Skin of body (tissue), 1 donor: ENCODE measurements at regions not wholly inside any gene's neighbourhood (a gene's known extent, or its start where the extent isn't known, plus 50 kb on each side); places are given as distances from the start of the nearest gene placed in this dataset.
"Not testable (repeated sequence)": the region's sequence is repeated elsewhere in the genome, so short reads cannot be mapped to it uniquely, and the experiment has no call there.

ENCODE experiments used
- DNase-seq: peaks from one replicate; lab custom pipeline; 2025; lab: John Stamatoyannopoulos, UW

GRCh38 chr3:27661797-27662196, 60.3 kb downstream of the EOMES start:
- no peak for DNase-seq

GRCh38 chr3:27659279-27660021, 62.7 kb downstream of the EOMES start:
- DNase-seq: no peak

DNA sequence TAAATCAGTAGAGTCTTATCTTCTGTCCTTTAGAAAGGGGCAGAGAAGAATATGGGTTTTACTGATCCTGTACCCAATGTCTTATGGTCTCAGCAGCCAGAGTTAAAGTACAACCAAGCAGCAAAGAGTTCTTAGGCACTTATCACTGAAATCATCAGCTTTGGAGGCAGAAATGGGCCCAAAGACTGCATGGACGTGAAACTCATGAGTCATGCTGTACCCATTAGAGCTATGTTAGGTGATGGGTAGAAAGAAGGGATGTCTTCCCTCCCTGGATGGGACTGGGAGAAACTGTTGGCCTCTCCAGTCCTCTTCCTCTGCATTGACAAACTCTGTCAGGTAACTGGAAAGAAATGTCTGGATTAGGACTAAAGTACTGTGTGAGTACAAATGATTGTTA, 63.4 kb downstream of the EOMES start:
- no peak for DNase-seq

GRCh38 chr3:27657871-27658270, 64.3 kb downstream of the EOMES start:
- no peak for DNase-seq

- DNase-seq: no peak
These were observed 64.7 kb downstream of the EOMES start for GRCh38 chr3:27657404-27657803.

- DNase-seq: no peak
These were observed 65.3 kb downstream of the EOMES start for GRCh38 chr3:27656790-27657189.

- no peak for DNase-seq
These were observed 66.6 kb downstream of the EOMES start for GRCh38 chr3:27655547-27655946.

GRCh38 chr3:27653803-27654558, 68.1 kb downstream of the EOMES start:
- DNase-seq: no peak

- DNase-seq: no peak
These were observed 72.8 kb downstream of the EOMES start for GRCh38 chr3:27649277-27649676.

DNA sequence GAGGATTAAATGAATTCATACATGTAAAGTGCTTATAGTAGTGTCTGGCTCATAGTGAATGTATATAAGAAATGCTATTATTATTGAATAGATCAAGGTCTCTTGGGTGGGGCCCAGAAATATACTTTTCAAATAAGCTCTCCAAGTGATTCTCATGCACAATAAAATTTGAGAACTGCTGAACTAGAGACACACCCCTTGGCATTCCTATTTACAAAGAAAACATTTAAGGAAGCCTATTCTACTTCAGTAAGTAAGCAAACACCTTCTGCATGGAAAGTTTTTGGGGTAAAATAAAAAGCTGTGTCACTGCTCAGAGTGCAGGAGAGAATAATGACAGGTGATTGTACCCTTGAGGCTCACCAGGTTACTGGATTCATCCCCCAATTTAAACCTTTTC, 75.2 kb downstream of the EOMES start:
- no peak for DNase-seq

GRCh38 chr3:27644941-27645340, 77.2 kb downstream of the EOMES start:
- no peak for DNase-seq

- no peak for DNase-seq
These were observed 78.8 kb downstream of the EOMES start for GRCh38 chr3:27643355-27643754.

- DNase-seq: no peak
These were observed 79.3 kb downstream of the EOMES start for GRCh38 chr3:27642796-27643195.

DNA sequence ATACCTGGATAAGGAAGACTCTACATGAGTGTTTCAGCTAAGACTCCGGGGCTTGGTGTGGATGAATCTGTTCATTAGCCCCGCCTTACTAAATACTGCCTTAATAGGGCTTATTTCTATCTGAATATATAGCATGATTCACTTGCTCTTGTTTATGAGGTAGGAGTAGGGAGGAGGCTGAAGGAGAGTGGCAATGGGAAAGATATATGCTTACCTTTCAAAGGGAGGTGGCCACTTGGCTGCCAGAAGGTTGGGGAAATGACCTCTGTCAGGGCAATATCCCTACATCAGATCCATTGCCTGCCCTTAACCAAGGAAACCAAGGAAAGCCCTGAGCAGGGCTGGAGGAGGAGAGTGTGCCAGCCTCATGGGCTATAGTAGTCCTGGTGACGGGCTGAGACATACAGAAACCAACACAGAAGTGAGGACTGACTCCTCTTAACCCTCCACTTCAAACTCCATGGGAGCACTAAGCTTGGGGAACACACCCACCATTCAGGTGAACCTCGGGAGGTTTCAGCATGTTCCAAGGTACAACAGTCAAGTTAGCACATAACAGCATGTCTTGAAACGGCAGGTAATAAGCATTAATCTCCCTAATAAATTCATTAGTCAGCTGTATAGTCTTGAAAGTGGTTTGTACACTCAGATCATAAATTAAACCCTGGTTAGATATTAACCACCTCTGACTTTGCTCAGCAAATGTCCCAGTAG, 80.1 kb downstream of the EOMES start:
- DNase-seq: no peak

GRCh38 chr3:27641271-27641800, 80.8 kb downstream of the EOMES start:
- DNase-seq: no peak

DNA sequence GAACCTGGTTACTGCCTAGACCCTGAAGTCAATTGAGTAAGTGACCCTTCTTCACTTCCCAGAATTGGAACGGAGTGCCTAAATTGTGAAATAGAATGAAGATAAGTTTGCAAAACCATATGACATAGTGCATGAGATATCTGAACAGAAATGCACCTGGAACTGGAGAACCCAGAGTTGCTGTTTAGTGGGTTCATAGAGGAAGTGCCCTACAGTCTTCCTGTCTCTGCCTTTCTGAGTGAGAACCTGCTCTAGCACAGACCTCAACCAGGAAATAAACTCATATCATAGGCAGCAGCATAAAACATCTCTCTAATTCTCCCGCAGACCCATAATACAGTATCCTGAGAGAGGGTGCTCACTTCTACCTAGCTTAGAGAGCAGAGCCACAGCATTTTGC, 82.9 kb downstream of the EOMES start:
- DNase-seq: no peak

DNA sequence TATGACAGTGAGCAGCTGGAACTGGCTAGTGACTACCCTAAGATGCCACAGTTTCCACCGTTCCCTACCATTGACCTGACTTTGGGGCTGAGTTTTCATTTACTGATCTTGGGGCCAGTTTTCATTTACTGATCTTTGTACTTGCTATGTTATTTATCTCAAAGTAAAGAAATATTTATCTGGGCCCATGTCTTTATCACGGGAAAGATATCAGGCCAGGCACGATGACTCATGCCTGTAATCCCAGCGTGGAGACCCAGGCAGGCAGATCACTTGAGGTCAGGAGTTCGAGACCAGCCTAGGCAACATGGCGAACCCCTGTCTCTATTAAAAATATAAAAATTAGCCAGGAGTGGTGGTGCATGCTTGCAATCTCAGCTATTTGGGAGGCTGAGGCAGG, 83.5 kb downstream of the EOMES start:
- DNase-seq: no peak

- no peak for DNase-seq
These were observed 84.7 kb downstream of the EOMES start for GRCh38 chr3:27637346-27637995.

DNA sequence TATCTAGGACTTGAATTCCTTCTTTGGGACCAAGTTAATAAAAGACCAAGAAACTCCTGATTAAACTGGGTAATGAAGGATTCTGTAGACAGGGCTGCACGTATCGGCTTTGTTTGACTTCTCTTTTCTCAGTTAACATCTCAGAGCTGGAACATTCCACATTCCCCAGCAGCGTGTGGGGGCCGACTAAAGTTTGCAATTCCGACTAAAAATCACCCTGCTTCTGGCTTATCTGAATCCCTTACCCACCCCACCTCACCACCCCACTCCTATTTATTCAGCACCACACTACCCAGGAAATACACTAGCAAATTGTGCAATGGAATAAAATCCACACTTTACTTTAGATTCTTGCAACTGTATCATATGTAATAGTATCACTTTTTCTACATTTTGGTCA, 87.1 kb downstream of the EOMES start:
- DNase-seq: not testable (repeated sequence)

DNA sequence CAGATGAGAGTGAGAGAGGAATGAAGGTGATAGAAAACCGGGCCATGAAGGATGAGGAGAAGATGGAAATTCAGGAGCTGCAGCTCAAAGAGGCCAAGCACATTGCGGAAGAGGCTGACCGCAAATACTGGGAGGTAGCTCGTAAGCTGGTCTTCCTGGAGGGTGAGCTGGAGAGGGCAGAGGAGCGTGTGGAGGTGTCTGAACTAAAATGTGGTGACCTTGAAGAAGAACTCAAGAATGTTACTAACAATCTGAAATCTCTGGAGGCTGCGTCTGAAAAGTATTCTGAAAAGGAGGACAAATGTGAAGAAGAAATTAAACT, 88.9 kb downstream of the EOMES start:
- DNase-seq: no peak

DNA sequence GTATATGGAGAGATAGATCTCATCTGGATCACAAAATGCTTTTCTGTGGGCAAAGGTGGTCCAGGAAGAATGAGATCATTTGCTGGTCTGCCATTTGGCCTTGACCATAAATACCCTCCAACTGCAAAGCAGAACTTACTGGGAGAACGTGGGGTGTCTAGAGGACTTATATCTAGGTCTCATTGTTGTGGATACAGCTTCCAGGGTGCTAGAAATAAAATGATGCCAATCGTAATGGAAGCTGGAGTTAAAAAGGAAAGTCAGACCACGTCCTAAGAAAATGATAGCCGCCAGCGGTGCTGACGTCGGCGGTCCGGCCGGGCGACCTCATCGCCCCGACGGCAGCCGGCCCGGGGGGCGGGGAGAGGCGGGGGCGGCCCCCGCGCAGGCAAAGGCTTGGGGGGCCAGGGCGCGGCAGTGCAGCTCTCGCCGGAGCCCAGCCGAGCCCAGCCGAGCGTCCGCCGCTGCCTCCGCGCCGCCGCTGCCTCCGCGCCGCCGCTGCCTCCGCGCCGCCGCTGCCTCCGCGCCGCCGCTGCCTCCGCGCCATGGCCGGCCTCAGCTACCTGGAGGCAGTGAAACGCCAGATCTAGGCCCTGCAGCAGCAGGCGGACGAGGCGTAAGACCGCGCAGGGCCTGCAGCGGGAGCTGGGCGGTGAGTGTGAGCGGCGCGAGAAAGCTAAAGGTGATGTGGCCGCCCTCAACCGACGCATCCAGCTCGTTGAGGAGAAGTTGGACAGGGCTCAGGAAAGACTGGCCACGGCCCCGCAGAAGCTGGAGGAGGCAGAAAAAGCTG, 89.5 kb downstream of the EOMES start:
- DNase-seq: peak; percentile 48
